Heart right ventricle (tissue), 16 donors: ENCODE measurements at regions not wholly inside any gene's neighbourhood (a gene's known extent, or its start where the extent isn't known, plus 50 kb on each side); places are given as distances from the start of the nearest gene placed in this dataset.

Source experiments
- ATAC-seq, 8 donors: fragments of 200-7000 bp; cut with Tn5 transposase; one replicate each; pipeline ENCODE4 v1.9.1; 2020; ENCODE audit warnings: mild to moderate bottlenecking in 8 of 8, moderate library complexity in 8 of 8, moderate number of reproducible peaks in 1 of 8
- DNase-seq, 2 donors: peaks; one replicate each; pipeline ENCODE4 v3.0.0-alpha.2; 2020
- H3K27ac ChIP-seq, 10 donors: fragments of 200-600 bp; sonication (generic) in 2 of 10; one replicate each; pipeline versions ENCODE4 v1.5.0 to v1.8.0; 2020 to 2022; ENCODE audit warnings: mild to moderate bottlenecking in 3 of 10
- H3K27me3 ChIP-seq, 7 donors: fragments of 200-600 bp; one replicate each; pipeline ENCODE4 v1.8.0; 2021 to 2022; ENCODE audit warnings: mild to moderate bottlenecking in 2 of 7
- H3K36me3 ChIP-seq, 9 donors: fragments of 200-600 bp; sonication (generic) in 1 of 9; one replicate each; pipeline versions ENCODE4 v1.5.0 to v1.8.0; 2020 to 2022; ENCODE audit warnings: mild to moderate bottlenecking in 2 of 9
- H3K4me1 ChIP-seq, 9 donors: fragments of 200-600 bp; sonication (generic) in 1 of 9; one replicate each; pipeline versions ENCODE4 v1.5.0 to v1.8.0; 2020 to 2022; ENCODE audit warnings: mild to moderate bottlenecking in 4 of 9
- H3K4me3 ChIP-seq, 10 donors: fragments of 200-600 bp; sonication (generic) in 2 of 10; one replicate each; pipeline versions ENCODE4 v1.5.0 to v1.8.0; 2020 to 2022; ENCODE audit warnings: mild to moderate bottlenecking in 7 of 10, moderate library complexity in 2 of 10
- H3K9me3 ChIP-seq, 11 donors: fragments of 200-600 bp in 10 of 11; sonication (generic) in 2 of 11; one replicate each; pipeline versions ENCODE4 v1.5.0 to v1.8.0; 2013 to 2022; ENCODE audit warnings: mild to moderate bottlenecking in 2 of 11, control low read depth in 1 of 11, moderate library complexity in 1 of 11
- WGBS, 2 donors: extraction: QIAGEN DNeasy Blood & Tissue Kit; methylation state at CpG; one replicate each; pipeline ENCODE4 v1.1.7; 2013; ENCODE audit warnings: inconsistent platforms in 1 of 2; 5-methylcytosine and 5-hydroxymethylcytosine counted together
- intact Hi-C, 10 donors: fragments of 100-400 bp; cut with DNase I; formaldehyde crosslinking; loops; one replicate each; pipeline versions ENCODE4 v1.11.1 to v1.14.2; 2022
- TF ChIP-seq, protein P1 (sequence below), 9 donors: fragments of 200-600 bp; sonication (generic) in 2 of 9; IDR thresholded peaks; one replicate each; pipeline versions ENCODE4 v1.5.0 to v1.8.0; 2021 to 2022; ENCODE audit warnings: antibody characterized with exemption in 9 of 9, mild to moderate bottlenecking in 5 of 9, moderate library complexity in 1 of 9
- donor health status: Arrhythmogenic right ventricular cardiomyopathy.
- donor health status: ischemic (EF 13 %, LVEDD 7.1; RV severe dilation, severe dysfunction).
- donor health status: healthy with polysubstance abuse.
- donor health status: DM: no; HTN: yes; CAD: no.
- donor health status: DM: no; HTN: no; CAD: no.
- donor health status: ischemic (EF 25% LVEDD 6.9; RV normal size, moderate dysfunction).
- donor health status: ischemic (EF 25% LVEDD 5.7; RV mildly dilated, moderate dysfunction).
- donor health status: healthy.
- donor health status: DM: yes; HTN: yes; CAD: no.
- donor health status: Ischemic cardiomyopathy.
- donor health status: ischemic (EF 35%, LVEDD 5.7; RV mildly dilated, moderate dysfunction).
- donor health status: nonischemic (EF 11% LVEDD 7.7; RV severe dilation, severe dysfunction).
- donor health status: DM: yes; HTN: yes; CAD: no.
- donor health status: PGD.
- donor health status: ischemic (EF 29% LVEDD 5.4; RV normal size, mild dysfunction).
- donor health status: nonischemic (EF 23%, LVEDD 6.1; RV moderate dilation, normal function).

GRCh38 chr13:65168026-65168425, 2062.1 kb downstream of the PCDH9 start:
- Histone ChIP-seq H3K4me1 (no peaks in the 10 kb centered on the region), H3K9me3 (no peaks in the 10 kb centered on the region), H3K4me3 (no peak overlapping the region), H3K27me3 (no peaks in the 10 kb centered on the region), H3K36me3 (no peaks in the 10 kb centered on the region), H3K27ac (no peak overlapping the region)
- DNase-seq (no peak), ATAC-seq (no peak)
- intact Hi-C loops = no loop called here
- TF ChIP-seq, protein P1, sequence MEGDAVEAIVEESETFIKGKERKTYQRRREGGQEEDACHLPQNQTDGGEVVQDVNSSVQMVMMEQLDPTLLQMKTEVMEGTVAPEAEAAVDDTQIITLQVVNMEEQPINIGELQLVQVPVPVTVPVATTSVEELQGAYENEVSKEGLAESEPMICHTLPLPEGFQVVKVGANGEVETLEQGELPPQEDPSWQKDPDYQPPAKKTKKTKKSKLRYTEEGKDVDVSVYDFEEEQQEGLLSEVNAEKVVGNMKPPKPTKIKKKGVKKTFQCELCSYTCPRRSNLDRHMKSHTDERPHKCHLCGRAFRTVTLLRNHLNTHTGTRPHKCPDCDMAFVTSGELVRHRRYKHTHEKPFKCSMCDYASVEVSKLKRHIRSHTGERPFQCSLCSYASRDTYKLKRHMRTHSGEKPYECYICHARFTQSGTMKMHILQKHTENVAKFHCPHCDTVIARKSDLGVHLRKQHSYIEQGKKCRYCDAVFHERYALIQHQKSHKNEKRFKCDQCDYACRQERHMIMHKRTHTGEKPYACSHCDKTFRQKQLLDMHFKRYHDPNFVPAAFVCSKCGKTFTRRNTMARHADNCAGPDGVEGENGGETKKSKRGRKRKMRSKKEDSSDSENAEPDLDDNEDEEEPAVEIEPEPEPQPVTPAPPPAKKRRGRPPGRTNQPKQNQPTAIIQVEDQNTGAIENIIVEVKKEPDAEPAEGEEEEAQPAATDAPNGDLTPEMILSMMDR (IDR thresholded peaks at IDR 0.05) = no peak
- WGBS, 2 donors = 70 to 77% methylated on average over 3 of the region's 3 CpGs

DNA sequence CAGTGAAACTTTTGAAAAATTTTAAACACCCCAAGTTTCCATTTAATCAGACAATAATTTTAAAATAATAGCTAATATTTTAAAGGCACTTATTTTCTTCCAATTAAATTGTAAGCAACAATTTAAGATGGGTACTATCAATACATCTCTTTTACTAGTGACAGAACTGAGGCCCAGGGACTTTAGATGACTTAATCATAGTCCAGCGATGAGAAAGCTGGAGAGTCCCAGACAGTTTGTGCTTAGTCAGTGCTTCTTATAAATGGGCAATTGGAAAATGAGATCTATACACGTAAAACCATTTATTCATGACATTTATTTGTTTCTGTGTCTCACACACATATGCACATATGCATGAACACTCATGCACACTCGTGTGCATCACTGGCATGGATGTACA, 2063.5 kb downstream of the PCDH9 start:
- 73 to 82% methylated on average over 3 of the region's 3 CpGs for WGBS, 2 donors
- H3K27ac ChIP-seq = no peak overlapping the region
- H3K36me3 ChIP-seq = no peaks in the 10 kb centered on the region
- H3K4me1 ChIP-seq = no peaks in the 10 kb centered on the region
- ATAC-seq = no peak
- H3K9me3 ChIP-seq = no peaks in the 10 kb centered on the region
- no peak for DNase-seq
- TF ChIP-seq, protein P1 (IDR thresholded peaks at IDR 0.05) = no peak
- intact Hi-C loops = no loop called here
- H3K4me3 ChIP-seq = no peak overlapping the region
- H3K27me3 ChIP-seq = no peaks in the 10 kb centered on the region

DNA sequence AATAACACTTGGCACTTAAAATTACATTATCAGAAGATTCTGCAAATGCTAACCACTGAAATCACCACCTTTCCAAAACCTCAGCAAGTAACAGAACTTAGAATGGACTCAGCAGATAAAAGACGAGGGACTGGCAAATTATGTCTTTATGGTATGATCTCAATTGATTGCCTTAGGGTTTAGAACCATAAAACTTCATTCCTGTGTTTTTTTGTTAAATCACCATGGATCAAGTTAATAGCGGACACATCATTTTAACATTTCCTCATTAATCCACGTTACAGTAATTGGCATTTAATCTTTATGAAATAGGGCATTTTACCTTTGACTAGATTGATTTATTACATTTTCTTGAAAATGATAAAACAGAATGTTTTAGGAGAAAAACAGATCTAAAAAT, 2070.3 kb downstream of the PCDH9 start:
- intact Hi-C loops = no loop called here
- DNase-seq = no peak
- no peak for ATAC-seq
- H3K4me3 ChIP-seq = no peak overlapping the region
- WGBS, 2 donors = 49 to 61% methylated on average over 3 of the region's 3 CpGs
- H3K4me1 ChIP-seq = no peaks in the 10 kb centered on the region
- H3K27ac ChIP-seq = no peak overlapping the region
- TF ChIP-seq, protein P1 (IDR thresholded peaks at IDR 0.05) = no peak
- no peaks in the 10 kb centered on the region for H3K36me3 ChIP-seq
- H3K27me3 ChIP-seq = no peaks in the 10 kb centered on the region
- H3K9me3 ChIP-seq = peaks cover 0 to 6% (median 0%) of the 10 kb centered on the region in 11 donors

GRCh38 chr13:65155861-65156260, 2074.3 kb downstream of the PCDH9 start:
- DNase-seq = no peak
- no peaks in the 10 kb centered on the region for H3K4me1 ChIP-seq
- TF ChIP-seq, protein P1 (IDR thresholded peaks at IDR 0.05) = no peak
- no peaks in the 10 kb centered on the region for H3K27me3 ChIP-seq
- intact Hi-C loops = no loop called here
- H3K27ac ChIP-seq = no peak overlapping the region
- WGBS, 2 donors = 90 to 91% methylated on average over 2 of the region's 2 CpGs
- H3K36me3 ChIP-seq = no peaks in the 10 kb centered on the region
- H3K4me3 ChIP-seq = no peak overlapping the region
- peaks cover 0 to 6% (median 0%) of the 10 kb centered on the region in 11 donors for H3K9me3 ChIP-seq
- ATAC-seq = no peak
